Peyer's patch (tissue), 4 donors: ENCODE measurements at regions not wholly inside any gene's neighbourhood (a gene's known extent, or its start where the extent isn't known, plus 50 kb on each side); places are given as distances from the start of the nearest gene placed in this dataset.

ENCODE experiments used
- DNase-seq, 3 donors: peaks; one replicate each; pipeline ENCODE4 v3.0.0-alpha.2; 2017 to 2019
- H3K27ac ChIP-seq, 4 donors: fragments of 200-600 bp; sonication (generic); one replicate each; pipeline ENCODE4 v1.5.1; 2016 to 2019
- H3K27me3 ChIP-seq, 2 donors: fragments of 200-600 bp; sonication (generic); one replicate each; pipeline ENCODE4 v1.5.1; 2019
- H3K36me3 ChIP-seq, 3 donors: fragments of 200-600 bp; sonication (generic); one replicate each; pipeline ENCODE4 v1.5.1; 2016 to 2019
- H3K4me1 ChIP-seq, 4 donors: fragments of 200-600 bp; sonication (generic); one replicate each; pipeline ENCODE4 v1.5.1; 2016 to 2019
- H3K4me3 ChIP-seq, 4 donors: fragments of 200-600 bp; sonication (generic); 1 replicate in 3 of 4; 2 replicates in 1 of 4; pipeline ENCODE4 v1.5.1; 2016 to 2019; ENCODE audit warnings: mild to moderate bottlenecking in 1 of 4
- H3K9me3 ChIP-seq, 4 donors: fragments of 200-600 bp; sonication (generic); one replicate each; pipeline ENCODE4 v1.5.1; 2016 to 2019; ENCODE audit warnings: mild to moderate bottlenecking in 1 of 4
- POLR2A ChIP-seq, 2 donors: fragments of 450-650 bp; IDR thresholded peaks; one replicate each; pipeline ENCODE4 v1.5.1; 2017; ENCODE audit warnings: antibody characterized with exemption in 2 of 2, mild to moderate bottlenecking in 2 of 2, moderate library complexity in 2 of 2
- TF ChIP-seq, protein P1 (sequence below), 6 experiments: fragments of 450-650 bp in 4 of 6; fragments of 200-600 bp in 2 of 6; sonication (generic) in 1 of 6; IDR thresholded peaks; one replicate each; pipeline ENCODE4 v1.5.1; 2017 to 2019; ENCODE audit warnings: antibody characterized with exemption in 6 of 6, mild to moderate bottlenecking in 3 of 6, moderate library complexity in 1 of 6

DNA sequence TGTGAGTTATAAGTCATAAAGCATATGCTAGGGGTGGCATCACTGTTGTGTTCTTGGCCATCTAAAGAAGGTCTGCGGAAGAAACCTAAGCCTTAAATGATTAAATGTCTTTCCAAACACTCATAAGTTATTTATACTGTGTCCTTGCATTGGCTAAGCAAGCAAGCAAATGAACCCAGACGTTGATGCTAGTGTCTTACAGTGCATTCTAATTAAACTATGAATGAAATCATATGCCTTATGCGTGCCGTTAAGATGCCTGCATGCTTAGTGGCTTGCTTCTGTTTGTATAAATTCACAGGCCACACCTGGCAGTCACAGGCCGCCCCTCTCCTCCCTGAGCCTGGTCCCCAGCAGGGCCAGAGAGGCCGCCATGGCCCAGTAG is 49.9 kb downstream of the RIN2 start:
- TF ChIP-seq, protein P1, sequence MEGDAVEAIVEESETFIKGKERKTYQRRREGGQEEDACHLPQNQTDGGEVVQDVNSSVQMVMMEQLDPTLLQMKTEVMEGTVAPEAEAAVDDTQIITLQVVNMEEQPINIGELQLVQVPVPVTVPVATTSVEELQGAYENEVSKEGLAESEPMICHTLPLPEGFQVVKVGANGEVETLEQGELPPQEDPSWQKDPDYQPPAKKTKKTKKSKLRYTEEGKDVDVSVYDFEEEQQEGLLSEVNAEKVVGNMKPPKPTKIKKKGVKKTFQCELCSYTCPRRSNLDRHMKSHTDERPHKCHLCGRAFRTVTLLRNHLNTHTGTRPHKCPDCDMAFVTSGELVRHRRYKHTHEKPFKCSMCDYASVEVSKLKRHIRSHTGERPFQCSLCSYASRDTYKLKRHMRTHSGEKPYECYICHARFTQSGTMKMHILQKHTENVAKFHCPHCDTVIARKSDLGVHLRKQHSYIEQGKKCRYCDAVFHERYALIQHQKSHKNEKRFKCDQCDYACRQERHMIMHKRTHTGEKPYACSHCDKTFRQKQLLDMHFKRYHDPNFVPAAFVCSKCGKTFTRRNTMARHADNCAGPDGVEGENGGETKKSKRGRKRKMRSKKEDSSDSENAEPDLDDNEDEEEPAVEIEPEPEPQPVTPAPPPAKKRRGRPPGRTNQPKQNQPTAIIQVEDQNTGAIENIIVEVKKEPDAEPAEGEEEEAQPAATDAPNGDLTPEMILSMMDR (IDR thresholded peaks at IDR 0.05) = no peak
- TF ChIP-seq POLR2A (IDR thresholded peaks at IDR 0.05) = no peak
- no peak overlapping the region for H3K4me3 ChIP-seq
- H3K9me3 ChIP-seq = no peaks in the 10 kb centered on the region
- DNase-seq = no peak
- H3K27ac ChIP-seq = no peak overlapping the region
- peaks cover 0 to 24% (median 0%) of the 10 kb centered on the region in 4 donors for H3K4me1 ChIP-seq
- H3K27me3 ChIP-seq = no peaks in the 10 kb centered on the region
- no peaks in the 10 kb centered on the region for H3K36me3 ChIP-seq

DNA sequence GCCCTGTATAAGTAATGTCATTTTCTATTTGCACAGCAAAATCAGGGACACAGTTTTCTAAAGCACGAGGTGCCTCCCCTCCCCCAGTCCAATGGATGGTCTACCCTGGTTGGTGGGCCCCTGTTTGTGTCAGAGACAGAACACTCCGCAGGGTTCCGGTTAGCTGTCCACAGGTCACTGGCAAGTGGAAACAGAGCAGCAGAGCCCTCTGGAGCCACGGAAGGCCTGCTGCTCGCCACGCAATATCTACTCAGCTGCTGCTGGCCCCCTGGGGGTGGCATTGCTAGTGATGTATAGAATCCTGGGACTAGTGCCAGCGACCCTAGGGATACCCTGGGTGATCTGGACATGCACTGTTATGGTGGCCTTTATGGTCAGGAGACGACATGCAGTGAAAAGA is 50.4 kb downstream of the RIN2 start:
- no peak for DNase-seq
- no peak for TF ChIP-seq POLR2A (IDR thresholded peaks at IDR 0.05)
- TF ChIP-seq, protein P1 (IDR thresholded peaks at IDR 0.05) = no peak
- H3K4me1 ChIP-seq = peaks cover 0 to 24% (median 0%) of the 10 kb centered on the region in 4 donors
- H3K27ac ChIP-seq = no peak overlapping the region
- no peaks in the 10 kb centered on the region for H3K36me3 ChIP-seq
- no peaks in the 10 kb centered on the region for H3K27me3 ChIP-seq
- H3K9me3 ChIP-seq = no peaks in the 10 kb centered on the region
- no peak overlapping the region for H3K4me3 ChIP-seq

DNA sequence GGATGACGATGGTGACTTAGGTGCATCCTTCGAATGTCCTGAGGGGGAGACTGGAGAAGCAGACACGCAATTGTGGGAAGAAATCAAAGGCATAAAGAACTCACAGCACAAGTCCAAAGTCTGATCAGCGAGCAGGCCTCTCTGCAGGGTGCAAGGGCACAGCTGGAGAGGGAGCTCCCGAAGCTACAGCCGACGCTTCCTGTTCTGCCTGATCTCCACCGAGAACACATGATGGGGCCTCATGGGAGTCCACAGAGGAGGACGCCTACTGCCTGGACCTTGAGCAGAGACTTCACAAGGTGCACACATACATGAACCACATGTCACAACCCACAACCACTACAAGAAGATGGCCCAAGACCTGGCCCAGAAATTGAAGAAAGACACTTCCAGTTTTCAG is 51.4 kb downstream of the RIN2 start:
- DNase-seq = peak in 2 of 3 donors; percentile 51 to 55
- Histone ChIP-seq H3K36me3 (no peaks in the 10 kb centered on the region), H3K9me3 (no peaks in the 10 kb centered on the region), H3K27me3 (no peaks in the 10 kb centered on the region), H3K4me3 (no peak overlapping the region), H3K27ac (no peak overlapping the region), H3K4me1 (peaks cover 0 to 24% (median 0%) of the 10 kb centered on the region in 4 donors)
- TF ChIP-seq POLR2A (IDR thresholded peaks at IDR 0.05) = no peak
- TF ChIP-seq, protein P1 (IDR thresholded peaks at IDR 0.05) = no peak

DNA sequence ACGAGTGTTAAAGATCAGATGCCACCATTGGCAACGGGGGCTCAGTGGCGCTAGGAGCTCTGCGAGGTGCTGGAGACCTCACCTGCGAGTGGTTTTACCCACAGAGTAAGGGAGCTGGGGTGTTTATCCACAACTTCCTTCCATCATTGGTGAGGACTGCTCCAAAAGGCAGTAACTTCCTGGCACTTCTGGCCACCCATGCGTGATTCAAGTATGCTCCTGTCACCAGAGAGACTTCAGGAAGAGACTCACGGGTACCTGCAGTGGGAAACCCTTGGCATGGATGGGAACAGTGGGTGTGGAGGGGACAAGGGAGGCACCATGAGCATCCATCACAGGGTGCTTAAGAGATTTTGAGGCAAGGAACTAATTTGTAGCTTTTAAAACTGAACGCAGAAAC is 53.2 kb downstream of the RIN2 start:
- Histone ChIP-seq H3K27ac (no peak overlapping the region), H3K4me1 (peaks cover 0 to 23% (median 0%) of the 10 kb centered on the region in 4 donors), H3K9me3 (no peaks in the 10 kb centered on the region), H3K27me3 (no peaks in the 10 kb centered on the region), H3K4me3 (no peak overlapping the region), H3K36me3 (no peaks in the 10 kb centered on the region)
- TF ChIP-seq, protein P1 (IDR thresholded peaks at IDR 0.05) = no peak
- no peak for TF ChIP-seq POLR2A (IDR thresholded peaks at IDR 0.05)
- DNase-seq = no peak

DNA sequence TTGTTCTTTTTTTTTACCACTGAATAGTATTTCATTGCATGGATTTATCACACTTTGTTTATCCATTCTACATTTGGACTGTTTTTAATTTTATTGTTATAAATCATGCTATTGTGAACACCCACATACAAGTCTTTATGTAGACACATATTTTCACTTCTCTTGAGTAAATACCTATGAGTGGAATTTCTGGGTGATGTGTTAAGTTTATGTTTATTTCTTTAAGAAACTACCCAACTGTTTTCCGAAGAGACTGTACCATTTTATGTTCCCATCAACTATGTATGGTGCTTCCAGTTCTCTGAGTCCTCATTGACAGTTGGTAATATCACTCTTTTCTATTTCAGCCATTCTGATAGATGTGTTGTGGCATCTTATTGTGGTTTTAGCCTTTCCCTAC is 54.0 kb downstream of the RIN2 start:
- TF ChIP-seq POLR2A (IDR thresholded peaks at IDR 0.05) = no peak
- TF ChIP-seq, protein P1 (IDR thresholded peaks at IDR 0.05) = no peak
- Histone ChIP-seq H3K27me3 (no peaks in the 10 kb centered on the region), H3K36me3 (no peaks in the 10 kb centered on the region), H3K4me3 (no peak overlapping the region), H3K27ac (no peak overlapping the region), H3K9me3 (no peaks in the 10 kb centered on the region), H3K4me1 (peaks cover 0 to 15% (median 0%) of the 10 kb centered on the region in 4 donors)
- no peak for DNase-seq

DNA sequence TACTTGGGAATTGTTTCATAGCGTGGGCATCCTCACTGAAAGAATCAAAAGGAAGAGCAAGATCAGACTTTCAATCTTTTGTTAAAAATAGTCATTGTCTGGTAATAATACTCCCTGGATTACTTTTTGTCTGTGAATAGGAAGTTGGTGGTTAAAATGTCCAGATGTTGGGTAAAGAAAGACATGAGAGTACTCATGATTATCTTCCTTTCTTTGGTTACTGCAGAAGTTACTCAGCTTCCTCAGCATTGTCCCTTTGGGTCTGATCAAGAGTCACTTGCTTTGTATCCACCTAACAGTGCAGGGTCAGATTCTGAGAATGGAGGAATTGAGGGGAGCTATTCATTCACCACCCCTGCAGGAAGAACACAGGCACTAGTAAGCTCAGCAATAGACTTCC is 54.6 kb downstream of the RIN2 start:
- H3K36me3 ChIP-seq = no peaks in the 10 kb centered on the region
- H3K27me3 ChIP-seq = no peaks in the 10 kb centered on the region
- H3K27ac ChIP-seq = no peak overlapping the region
- no peak for DNase-seq
- H3K4me3 ChIP-seq = no peak overlapping the region
- H3K4me1 ChIP-seq = peaks cover 0 to 12% (median 0%) of the 10 kb centered on the region in 4 donors
- no peaks in the 10 kb centered on the region for H3K9me3 ChIP-seq
- TF ChIP-seq, protein P1 (IDR thresholded peaks at IDR 0.05) = no peak
- TF ChIP-seq POLR2A (IDR thresholded peaks at IDR 0.05) = no peak
